ENCODE measurements at regions not wholly inside any gene's neighbourhood (a gene's known extent, or its start where the extent isn't known, plus 50 kb on each side); places are given as distances from the start of the nearest gene placed in this dataset.

DNA sequence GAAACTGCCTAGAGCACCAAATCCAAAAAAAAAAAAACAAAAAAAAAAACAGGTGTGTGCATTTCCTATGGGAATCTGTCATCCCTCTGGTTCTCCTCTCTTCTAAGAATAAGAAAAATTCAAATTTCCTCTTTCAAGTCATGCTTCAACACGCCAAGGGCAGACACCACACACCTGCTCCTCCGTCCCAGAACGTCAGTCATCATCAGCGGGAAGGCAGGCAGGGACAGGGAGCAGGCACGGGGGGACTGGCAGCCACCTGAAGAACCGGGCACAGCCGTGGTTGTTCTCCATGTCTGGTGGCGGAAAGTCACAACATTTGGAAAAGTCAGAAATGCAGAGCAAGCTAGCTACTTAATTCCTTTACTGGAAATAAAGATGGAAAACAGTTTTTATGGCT is 214.8 kb downstream of the IKZF2 start:
- H3K4me2 ChIP-seq (ENCODE audit: low read depth, low read length) = no peak overlapping the region
- H3K4me3 ChIP-seq (ENCODE audit: low read length) = no peak overlapping the region
- H4K20me1 ChIP-seq (ENCODE audit: insufficient read depth, low read length) = no peaks in the 10 kb centered on the region
- TF ChIP-seq, protein P1, sequence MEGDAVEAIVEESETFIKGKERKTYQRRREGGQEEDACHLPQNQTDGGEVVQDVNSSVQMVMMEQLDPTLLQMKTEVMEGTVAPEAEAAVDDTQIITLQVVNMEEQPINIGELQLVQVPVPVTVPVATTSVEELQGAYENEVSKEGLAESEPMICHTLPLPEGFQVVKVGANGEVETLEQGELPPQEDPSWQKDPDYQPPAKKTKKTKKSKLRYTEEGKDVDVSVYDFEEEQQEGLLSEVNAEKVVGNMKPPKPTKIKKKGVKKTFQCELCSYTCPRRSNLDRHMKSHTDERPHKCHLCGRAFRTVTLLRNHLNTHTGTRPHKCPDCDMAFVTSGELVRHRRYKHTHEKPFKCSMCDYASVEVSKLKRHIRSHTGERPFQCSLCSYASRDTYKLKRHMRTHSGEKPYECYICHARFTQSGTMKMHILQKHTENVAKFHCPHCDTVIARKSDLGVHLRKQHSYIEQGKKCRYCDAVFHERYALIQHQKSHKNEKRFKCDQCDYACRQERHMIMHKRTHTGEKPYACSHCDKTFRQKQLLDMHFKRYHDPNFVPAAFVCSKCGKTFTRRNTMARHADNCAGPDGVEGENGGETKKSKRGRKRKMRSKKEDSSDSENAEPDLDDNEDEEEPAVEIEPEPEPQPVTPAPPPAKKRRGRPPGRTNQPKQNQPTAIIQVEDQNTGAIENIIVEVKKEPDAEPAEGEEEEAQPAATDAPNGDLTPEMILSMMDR (IDR thresholded peaks at IDR 0.05; ENCODE audit: low read length) = no peak
- TF ChIP-seq EZH2 (optimal IDR thresholded peaks at IDR 0.05; ENCODE audit: low read depth, low read length) (no peak), EZH2phosphoT487 (IDR thresholded peaks at IDR 0.05; ENCODE audit: low read length) (no peak)
- no peak for DNase-seq
- no peaks in the 10 kb centered on the region for H3F3A ChIP-seq (ENCODE audit: insufficient read depth, low read length)
- H3K36me3 ChIP-seq (replicated peaks; ENCODE audit: insufficient read depth, low read length) = no peaks in the 10 kb centered on the region
- H3K27ac ChIP-seq (ENCODE audit: low read length) = no peak overlapping the region
- no peaks in the 10 kb centered on the region for H3K27me3 ChIP-seq (replicated peaks; ENCODE audit: insufficient read depth, low read length)
- H3K9me2 ChIP-seq (replicated peaks; ENCODE audit: insufficient read depth, low read length) = no peaks in the 10 kb centered on the region
- no peaks in the 10 kb centered on the region for H3K79me2 ChIP-seq (ENCODE audit: low read length)
- H2AFZ ChIP-seq (ENCODE audit: low read length) = no peak overlapping the region
- H3K9ac ChIP-seq (ENCODE audit: low read length) = no peak overlapping the region
- H3K4me1 ChIP-seq (ENCODE audit: low read length) = no peaks in the 10 kb centered on the region
- H3K9me3 ChIP-seq (replicated peaks; ENCODE audit: insufficient read depth, low read length) = no peaks in the 10 kb centered on the region

DNA sequence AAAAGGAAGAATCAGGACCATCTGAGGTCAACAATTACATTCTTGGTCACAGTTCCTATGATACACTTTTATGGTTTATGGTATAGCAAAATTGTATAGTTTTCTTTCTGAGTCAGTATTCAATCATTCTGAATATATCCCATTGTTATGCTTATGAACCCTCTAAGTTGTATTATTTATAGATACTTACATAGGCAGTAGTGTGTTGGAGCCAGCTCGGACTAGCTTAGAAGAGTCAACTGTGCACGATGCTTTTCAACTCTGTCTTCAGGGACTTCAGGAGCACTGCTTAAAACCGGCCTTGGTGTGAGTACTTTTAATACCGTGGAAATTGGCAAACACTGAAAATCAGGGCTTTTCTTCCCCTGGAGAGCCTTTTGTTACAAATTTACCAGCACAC is 215.7 kb downstream of the IKZF2 start:
- no peak overlapping the region for H3K4me2 ChIP-seq (ENCODE audit: low read depth, low read length)
- H3K27ac ChIP-seq (ENCODE audit: low read length) = no peak overlapping the region
- no peaks in the 10 kb centered on the region for H3K9me2 ChIP-seq (replicated peaks; ENCODE audit: insufficient read depth, low read length)
- no peak overlapping the region for H3K4me3 ChIP-seq (ENCODE audit: low read length)
- no peak overlapping the region for H2AFZ ChIP-seq (ENCODE audit: low read length)
- no peak for DNase-seq
- no peaks in the 10 kb centered on the region for H3K27me3 ChIP-seq (replicated peaks; ENCODE audit: insufficient read depth, low read length)
- H4K20me1 ChIP-seq (ENCODE audit: insufficient read depth, low read length) = no peaks in the 10 kb centered on the region
- no peak for TF ChIP-seq EZH2 (optimal IDR thresholded peaks at IDR 0.05; ENCODE audit: low read depth, low read length)
- TF ChIP-seq, protein P1 (IDR thresholded peaks at IDR 0.05; ENCODE audit: low read length) = no peak
- TF ChIP-seq EZH2phosphoT487 (IDR thresholded peaks at IDR 0.05; ENCODE audit: low read length) = no peak
- H3K9me3 ChIP-seq (replicated peaks; ENCODE audit: insufficient read depth, low read length) = no peaks in the 10 kb centered on the region
- H3K4me1 ChIP-seq (ENCODE audit: low read length) = no peaks in the 10 kb centered on the region
- no peaks in the 10 kb centered on the region for H3K79me2 ChIP-seq (ENCODE audit: low read length)
- no peaks in the 10 kb centered on the region for H3K36me3 ChIP-seq (replicated peaks; ENCODE audit: insufficient read depth, low read length)
- H3K9ac ChIP-seq (ENCODE audit: low read length) = no peak overlapping the region
- no peaks in the 10 kb centered on the region for H3F3A ChIP-seq (ENCODE audit: insufficient read depth, low read length)

DNA sequence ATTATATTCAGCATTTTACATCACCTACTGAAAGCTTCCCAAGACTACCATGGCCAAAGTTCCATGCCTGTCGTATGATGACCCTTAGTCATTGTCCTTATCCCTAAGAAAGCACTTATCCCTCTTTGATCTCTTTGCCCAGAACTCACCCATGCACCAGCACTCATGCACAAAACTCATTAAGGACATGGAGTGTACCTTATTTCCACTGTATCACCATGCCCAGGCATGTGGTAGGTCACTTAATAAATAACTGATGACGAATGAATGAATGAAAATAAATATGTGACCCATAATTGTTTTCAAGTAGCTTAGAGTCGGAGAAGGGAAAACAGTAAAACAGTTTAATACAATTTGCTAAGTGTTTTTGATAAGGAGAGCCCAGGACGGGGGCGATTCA is 220.1 kb downstream of the IKZF2 start:
- no peaks in the 10 kb centered on the region for H3K36me3 ChIP-seq (replicated peaks; ENCODE audit: insufficient read depth, low read length)
- no peaks in the 10 kb centered on the region for H3F3A ChIP-seq (ENCODE audit: insufficient read depth, low read length)
- no peaks in the 10 kb centered on the region for H3K4me1 ChIP-seq (ENCODE audit: low read length)
- no peak overlapping the region for H3K27ac ChIP-seq (ENCODE audit: low read length)
- H3K9me2 ChIP-seq (replicated peaks; ENCODE audit: insufficient read depth, low read length) = no peaks in the 10 kb centered on the region
- no peak overlapping the region for H3K4me3 ChIP-seq (ENCODE audit: low read length)
- no peaks in the 10 kb centered on the region for H4K20me1 ChIP-seq (ENCODE audit: insufficient read depth, low read length)
- TF ChIP-seq EZH2phosphoT487 (IDR thresholded peaks at IDR 0.05; ENCODE audit: low read length) (no peak), EZH2 (optimal IDR thresholded peaks at IDR 0.05; ENCODE audit: low read depth, low read length) (no peak)
- TF ChIP-seq, protein P1 (IDR thresholded peaks at IDR 0.05; ENCODE audit: low read length) = no peak
- no peaks in the 10 kb centered on the region for H3K9me3 ChIP-seq (replicated peaks; ENCODE audit: insufficient read depth, low read length)
- no peaks in the 10 kb centered on the region for H3K27me3 ChIP-seq (replicated peaks; ENCODE audit: insufficient read depth, low read length)
- H3K9ac ChIP-seq (ENCODE audit: low read length) = no peak overlapping the region
- no peaks in the 10 kb centered on the region for H3K79me2 ChIP-seq (ENCODE audit: low read length)
- H3K4me2 ChIP-seq (ENCODE audit: low read depth, low read length) = no peak overlapping the region
- no peak for DNase-seq
- no peak overlapping the region for H2AFZ ChIP-seq (ENCODE audit: low read length)

Measured in MM.1S (cell line).